T1000 (cell line): ENCODE measurements at regions not wholly inside any gene's neighbourhood (a gene's known extent, or its start where the extent isn't known, plus 50 kb on each side); places are given as distances from the start of the nearest gene placed in this dataset.

Experiments
- DNase-seq: peaks from one replicate; lab custom pipeline; 2025; ENCODE audit warnings: mixed read lengths; lab: John Stamatoyannopoulos, UW

- no peak for DNase-seq
These were observed 97.6 kb upstream of the SLC38A2 start for GRCh38 chr12:46470036-46470627.

GRCh38 chr12:46468813-46469212 is 96.2 kb upstream of the SLC38A2 start:
- DNase-seq, result no peak

GRCh38 chr12:46468160-46468559 is 95.6 kb upstream of the SLC38A2 start:
- DNase-seq, result no peak

- DNase-seq, result no peak
These were observed 92.7 kb upstream of the SLC38A2 start for GRCh38 chr12:46465307-46465706.

GRCh38 chr12:46464863-46465262 is 92.3 kb upstream of the SLC38A2 start:
- no peak for DNase-seq

- DNase-seq, result no peak
These were observed 90.2 kb upstream of the SLC38A2 start for GRCh38 chr12:46462641-46463355.

- DNase-seq, result no peak
These were observed 89.5 kb upstream of the SLC38A2 start for GRCh38 chr12:46461907-46462640.

GRCh38 chr12:46461459-46461858 is 88.9 kb upstream of the SLC38A2 start:
- DNase-seq, result no peak

GRCh38 chr12:46460682-46461210 is 88.2 kb upstream of the SLC38A2 start:
- no peak for DNase-seq

- DNase-seq, result no peak
These were observed 87.4 kb upstream of the SLC38A2 start for GRCh38 chr12:46459861-46460545.

- DNase-seq, result peak; percentile 33
These were observed 86.5 kb upstream of the SLC38A2 start for GRCh38 chr12:46459111-46459510.

GRCh38 chr12:46458500-46459102 is 86.0 kb upstream of the SLC38A2 start:
- DNase-seq, result no peak

- no peak for DNase-seq
These were observed 85.4 kb upstream of the SLC38A2 start for GRCh38 chr12:46457958-46458357.

GRCh38 chr12:46456356-46457334 is 84.1 kb upstream of the SLC38A2 start:
- DNase-seq, result no peak

- no peak for DNase-seq
These were observed 83.2 kb upstream of the SLC38A2 start for GRCh38 chr12:46455648-46456352.

GRCh38 chr12:46454981-46455380 is 82.4 kb upstream of the SLC38A2 start:
- DNase-seq, result no peak

- no peak for DNase-seq
These were observed 80.9 kb upstream of the SLC38A2 start for GRCh38 chr12:46453428-46453827.

- no peak for DNase-seq
These were observed 80.2 kb upstream of the SLC38A2 start for GRCh38 chr12:46452776-46453175.

- DNase-seq, result no peak
These were observed 79.6 kb upstream of the SLC38A2 start for GRCh38 chr12:46452061-46452615.
